KOPT-K1 (cell line): ENCODE measurements at regions not wholly inside any gene's neighbourhood (a gene's known extent, or its start where the extent isn't known, plus 50 kb on each side); places are given as distances from the start of the nearest gene placed in this dataset.

Experiments
- H3K27ac ChIP-seq: fragments of 200-600 bp; sonication (generic); 2 replicates; pipeline ENCODE4 v1.5.1; 2016; ENCODE audit warnings: antibody characterized with exemption, mild to moderate bottlenecking, low read depth, low read length; ENCODE audit not compliant: poor library complexity, severe bottlenecking
- H3K36me3 ChIP-seq: fragments of 200-600 bp; sonication (generic); 2 replicates; pipeline ENCODE4 v1.5.1; 2017; ENCODE audit warnings: antibody characterized with exemption, mild to moderate bottlenecking, low read length, moderate library complexity; ENCODE audit not compliant: insufficient read depth
- H3K9me3 ChIP-seq: fragments of 200-600 bp; sonication (generic); 2 replicates; pipeline ENCODE4 v1.5.1; 2017; ENCODE audit warnings: antibody characterized with exemption, low read length, mild to moderate bottlenecking; ENCODE audit not compliant: insufficient read depth, poor library complexity, severe bottlenecking

GRCh38 chr1:199705825-199706224, 321.7 kb upstream of the NR5A2 start:
- Histone ChIP-seq H3K27ac (no peak overlapping the region), H3K9me3 (peaks cover 7% of the 10 kb centered on the region), H3K36me3 (no peaks in the 10 kb centered on the region)

DNA sequence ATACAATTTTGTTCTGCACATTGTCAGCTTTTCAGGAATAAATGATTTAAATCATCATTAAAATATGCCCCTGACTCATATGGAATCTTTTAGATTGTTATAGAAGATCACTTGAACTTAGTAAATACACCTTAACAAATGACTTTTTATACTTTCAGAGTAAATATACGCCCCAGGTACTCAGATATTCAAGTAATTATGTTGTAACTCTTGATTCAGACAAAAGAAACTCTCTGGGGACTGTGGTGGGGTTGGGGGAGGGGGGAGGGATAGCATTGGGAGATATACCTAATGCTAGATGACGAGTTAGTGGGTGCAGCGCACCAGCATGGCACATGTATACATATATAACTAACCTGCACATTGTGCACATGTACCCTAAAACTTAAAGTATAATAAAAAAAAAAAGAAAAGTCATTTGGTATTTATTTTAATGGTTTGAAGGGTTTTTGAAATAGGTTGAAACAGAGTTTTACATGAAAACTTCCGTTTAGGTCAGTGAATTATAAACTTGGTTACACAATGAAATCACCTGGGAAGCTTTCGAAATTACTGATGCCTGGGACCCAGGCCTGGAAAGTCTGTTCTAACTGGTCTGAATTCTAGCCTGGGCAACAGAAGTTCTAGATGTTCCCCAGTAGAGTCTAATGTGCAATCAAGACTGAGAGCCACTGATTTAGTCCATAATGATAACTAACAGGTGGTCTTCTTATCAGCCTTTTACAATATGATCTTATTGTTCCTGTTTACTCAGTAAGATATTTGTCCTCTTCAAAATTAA, 320.5 kb upstream of the NR5A2 start:
- Histone ChIP-seq H3K27ac (no peak overlapping the region), H3K9me3 (peaks cover 16% of the 10 kb centered on the region), H3K36me3 (no peaks in the 10 kb centered on the region)

GRCh38 chr1:199710974-199711373, 316.5 kb upstream of the NR5A2 start:
- H3K9me3 ChIP-seq: peaks cover 16% of the 10 kb centered on the region
- H3K36me3 ChIP-seq: no peaks in the 10 kb centered on the region
- H3K27ac ChIP-seq: no peak overlapping the region

- Histone ChIP-seq H3K27ac (no peak overlapping the region), H3K36me3 (no peaks in the 10 kb centered on the region)
Measured at GRCh38 chr1:199716729-199717128, 310.8 kb upstream of the NR5A2 start.

GRCh38 chr1:199719156-199719842, 308.2 kb upstream of the NR5A2 start:
- H3K27ac ChIP-seq: no peak overlapping the region
- H3K36me3 ChIP-seq: no peaks in the 10 kb centered on the region
- H3K9me3 ChIP-seq: no peaks in the 10 kb centered on the region

More at GRCh38 chr1:199716729-199717128, 310.8 kb upstream of the NR5A2 start:
- H3K9me3 ChIP-seq: no peaks in the 10 kb centered on the region

- Histone ChIP-seq H3K9me3 (no peaks in the 10 kb centered on the region), H3K27ac (no peak overlapping the region), H3K36me3 (no peaks in the 10 kb centered on the region)
Measured at GRCh38 chr1:199720496-199720895, 307.0 kb upstream of the NR5A2 start.

GRCh38 chr1:199721001-199721400, 306.5 kb upstream of the NR5A2 start:
- H3K36me3 ChIP-seq: no peaks in the 10 kb centered on the region
- H3K27ac ChIP-seq: no peak overlapping the region
- H3K9me3 ChIP-seq: no peaks in the 10 kb centered on the region

DNA sequence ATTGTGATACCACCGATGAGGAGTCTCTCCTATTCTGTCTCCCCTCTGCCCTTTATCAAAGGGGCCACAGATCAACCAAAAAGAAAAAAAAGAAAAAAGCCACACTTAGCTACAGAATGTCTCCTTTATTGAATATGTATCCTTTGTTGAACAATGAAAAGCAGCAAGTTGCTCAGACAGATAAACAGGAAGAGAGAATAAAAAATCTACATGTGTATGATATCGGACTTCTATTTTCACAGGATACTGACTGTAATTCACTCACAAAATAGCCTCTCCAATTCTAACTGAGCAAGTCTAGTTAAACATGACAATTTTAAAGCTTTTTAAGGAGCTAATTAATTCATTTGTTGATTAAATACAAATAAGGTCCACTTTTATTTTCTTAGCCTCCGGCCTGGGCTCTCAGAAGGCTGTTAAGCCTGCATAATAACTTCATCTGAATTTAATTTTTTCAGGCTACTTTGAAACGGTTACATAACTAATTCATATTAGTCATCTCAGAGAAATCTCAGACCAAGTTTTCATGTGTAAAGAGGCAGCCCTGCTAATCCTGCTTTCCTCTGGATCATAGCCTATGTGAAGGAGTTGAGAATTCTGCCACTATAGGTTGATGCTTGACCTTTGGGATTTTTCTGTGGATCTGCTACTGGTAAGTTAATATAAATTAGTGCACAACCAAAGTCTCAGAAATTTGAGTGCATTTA, 304.1 kb upstream of the NR5A2 start:
- no peaks in the 10 kb centered on the region for H3K36me3 ChIP-seq
- no peak overlapping the region for H3K27ac ChIP-seq
- H3K9me3 ChIP-seq: no peaks in the 10 kb centered on the region

GRCh38 chr1:199724049-199724448, 303.5 kb upstream of the NR5A2 start:
- H3K9me3 ChIP-seq: no peaks in the 10 kb centered on the region
- H3K27ac ChIP-seq: no peak overlapping the region
- H3K36me3 ChIP-seq: no peaks in the 10 kb centered on the region

GRCh38 chr1:199725002-199725565, 302.4 kb upstream of the NR5A2 start:
- Histone ChIP-seq H3K9me3 (no peaks in the 10 kb centered on the region), H3K36me3 (no peaks in the 10 kb centered on the region), H3K27ac (no peak overlapping the region)

- Histone ChIP-seq H3K36me3 (no peaks in the 10 kb centered on the region), H3K9me3 (no peaks in the 10 kb centered on the region), H3K27ac (no peak overlapping the region)
Measured at GRCh38 chr1:199727682-199728081, 299.8 kb upstream of the NR5A2 start.

- Histone ChIP-seq H3K27ac (no peak overlapping the region), H3K36me3 (no peaks in the 10 kb centered on the region), H3K9me3 (no peaks in the 10 kb centered on the region)
Measured at GRCh38 chr1:199728345-199728744, 299.2 kb upstream of the NR5A2 start.

- H3K27ac ChIP-seq: no peak overlapping the region
Measured at GRCh38 chr1:199733125-199733524, 294.4 kb upstream of the NR5A2 start.

GRCh38 chr1:199734186-199734585, 293.3 kb upstream of the NR5A2 start:
- no peak overlapping the region for H3K27ac ChIP-seq
- H3K9me3 ChIP-seq: no peaks in the 10 kb centered on the region
- H3K36me3 ChIP-seq: no peaks in the 10 kb centered on the region

More at GRCh38 chr1:199733125-199733524, 294.4 kb upstream of the NR5A2 start:
- no peaks in the 10 kb centered on the region for H3K9me3 ChIP-seq
- H3K36me3 ChIP-seq: no peaks in the 10 kb centered on the region

GRCh38 chr1:199735660-199736059, 291.9 kb upstream of the NR5A2 start:
- no peaks in the 10 kb centered on the region for H3K9me3 ChIP-seq
- H3K36me3 ChIP-seq: no peaks in the 10 kb centered on the region
- H3K27ac ChIP-seq: no peak overlapping the region
